Smooth muscle cell (in vitro differentiated cells): ENCODE measurements at regions not wholly inside any gene's neighbourhood (a gene's known extent, or its start where the extent isn't known, plus 50 kb on each side); places are given as distances from the start of the nearest gene placed in this dataset.

Experiments used
- DNase-seq: peaks from one replicate; lab custom pipeline; 2025; ENCODE audit not compliant: unreplicated experiment; lab: John Stamatoyannopoulos, UW
- H2AFZ ChIP-seq: fragments of 200-600 bp; sonication (generic); 2 replicates; pipeline ENCODE4 v1.6.0; 2016; ENCODE audit warnings: antibody characterized with exemption, low read depth, mild to moderate bottlenecking
- H3F3A ChIP-seq: fragments of 200-600 bp; sonication (generic); 2 replicates; pipeline ENCODE4 v1.6.0; 2017; ENCODE audit warnings: antibody characterized with exemption, low read depth
- H3K27ac ChIP-seq: fragments of 200-600 bp; sonication (generic); 2 replicates; pipeline ENCODE4 v1.5.1; 2016; ENCODE audit warnings: low read depth, mild to moderate bottlenecking
- H3K27me3 ChIP-seq: fragments of 200-600 bp; sonication (generic); 2 replicates; pipeline ENCODE4 v1.6.1; 2016; ENCODE audit warnings: low read depth, mild to moderate bottlenecking
- H3K36me3 ChIP-seq: fragments of 200-600 bp; sonication (generic); 2 replicates; pipeline ENCODE4 v1.5.1; 2016; ENCODE audit warnings: low read depth
- H3K4me1 ChIP-seq: fragments of 200-600 bp; sonication (generic); 2 replicates; pipeline ENCODE4 v1.5.1; 2016; ENCODE audit warnings: low read depth
- H3K4me2 ChIP-seq: fragments of 200-600 bp; sonication (generic); 2 replicates; pipeline ENCODE4 v1.6.0; 2016; ENCODE audit warnings: mild to moderate bottlenecking
- H3K4me3 ChIP-seq: fragments of 200-600 bp; sonication (generic); 2 replicates; pipeline ENCODE4 v1.5.1; 2016; ENCODE audit warnings: mild to moderate bottlenecking
- H3K79me2 ChIP-seq: fragments of 200-600 bp; sonication (generic); 2 replicates; pipeline ENCODE4 v1.6.0; 2016; ENCODE audit warnings: low read depth, mild to moderate bottlenecking
- H3K9ac ChIP-seq: fragments of 200-600 bp; sonication (generic); 2 replicates; pipeline ENCODE4 v1.6.0; 2016; ENCODE audit warnings: low read depth
- H3K9me3 ChIP-seq: fragments of 200-600 bp; sonication (generic); replicated peaks from 2 replicates; pipeline ENCODE4 v1.5.1; 2016; ENCODE audit warnings: low read depth
- H4K20me1 ChIP-seq: fragments of 200-600 bp; sonication (generic); 2 replicates; pipeline ENCODE4 v1.6.0; 2016; ENCODE audit warnings: low read depth
- WGBS: methylation state at CpG from one replicate; pipeline ENCODE4 v1.1.7; 2016; ENCODE audit warnings: low lambda C conversion rate; 5-methylcytosine and 5-hydroxymethylcytosine counted together
- TF ChIP-seq, protein P1 (sequence below): fragments of 200-600 bp; sonication (generic); IDR thresholded peaks from 2 replicates; pipeline ENCODE4 v1.5.1; 2017; ENCODE audit warnings: borderline replicate concordance, mild to moderate bottlenecking, antibody characterized with exemption; ENCODE audit not compliant: insufficient read depth, poor library complexity, severe bottlenecking

DNA sequence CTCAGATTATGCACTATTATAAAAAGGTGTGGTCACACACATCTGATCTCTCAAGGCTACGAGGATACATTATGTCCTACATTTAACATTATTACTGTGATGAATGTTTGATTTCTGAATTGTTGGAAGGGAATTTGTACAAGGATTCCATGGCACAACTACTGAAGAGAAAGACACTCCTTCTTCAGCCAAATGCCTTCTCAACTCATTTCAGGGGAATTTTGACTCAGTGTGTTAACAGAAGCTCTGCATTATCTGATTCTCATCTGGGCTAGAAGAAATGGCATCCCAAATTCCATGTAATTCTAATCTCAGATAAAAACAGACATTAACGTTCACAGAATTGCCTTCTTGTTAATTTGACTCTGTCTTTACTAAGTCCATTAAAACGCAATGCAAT is 477.7 kb downstream of the PDGFC start:
- H2AFZ ChIP-seq: peak overlapping the region; percentile 23
- no peaks in the 10 kb centered on the region for H3K79me2 ChIP-seq
- no peaks in the 10 kb centered on the region for H3K4me1 ChIP-seq
- no peak overlapping the region for H3K9ac ChIP-seq
- H4K20me1 ChIP-seq: no peaks in the 10 kb centered on the region
- H3K9me3 ChIP-seq: no peaks in the 10 kb centered on the region
- no peak overlapping the region for H3K4me2 ChIP-seq
- no peak overlapping the region for H3K27ac ChIP-seq
- no peaks in the 10 kb centered on the region for H3F3A ChIP-seq
- TF ChIP-seq, protein P1, sequence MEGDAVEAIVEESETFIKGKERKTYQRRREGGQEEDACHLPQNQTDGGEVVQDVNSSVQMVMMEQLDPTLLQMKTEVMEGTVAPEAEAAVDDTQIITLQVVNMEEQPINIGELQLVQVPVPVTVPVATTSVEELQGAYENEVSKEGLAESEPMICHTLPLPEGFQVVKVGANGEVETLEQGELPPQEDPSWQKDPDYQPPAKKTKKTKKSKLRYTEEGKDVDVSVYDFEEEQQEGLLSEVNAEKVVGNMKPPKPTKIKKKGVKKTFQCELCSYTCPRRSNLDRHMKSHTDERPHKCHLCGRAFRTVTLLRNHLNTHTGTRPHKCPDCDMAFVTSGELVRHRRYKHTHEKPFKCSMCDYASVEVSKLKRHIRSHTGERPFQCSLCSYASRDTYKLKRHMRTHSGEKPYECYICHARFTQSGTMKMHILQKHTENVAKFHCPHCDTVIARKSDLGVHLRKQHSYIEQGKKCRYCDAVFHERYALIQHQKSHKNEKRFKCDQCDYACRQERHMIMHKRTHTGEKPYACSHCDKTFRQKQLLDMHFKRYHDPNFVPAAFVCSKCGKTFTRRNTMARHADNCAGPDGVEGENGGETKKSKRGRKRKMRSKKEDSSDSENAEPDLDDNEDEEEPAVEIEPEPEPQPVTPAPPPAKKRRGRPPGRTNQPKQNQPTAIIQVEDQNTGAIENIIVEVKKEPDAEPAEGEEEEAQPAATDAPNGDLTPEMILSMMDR: no peak
- H3K27me3 ChIP-seq: no peaks in the 10 kb centered on the region
- DNase-seq: no peak
- no peaks in the 10 kb centered on the region for H3K36me3 ChIP-seq
- 58% methylated on average over 3 of the region's 3 CpGs for WGBS
- H3K4me3 ChIP-seq: no peak overlapping the region

DNA sequence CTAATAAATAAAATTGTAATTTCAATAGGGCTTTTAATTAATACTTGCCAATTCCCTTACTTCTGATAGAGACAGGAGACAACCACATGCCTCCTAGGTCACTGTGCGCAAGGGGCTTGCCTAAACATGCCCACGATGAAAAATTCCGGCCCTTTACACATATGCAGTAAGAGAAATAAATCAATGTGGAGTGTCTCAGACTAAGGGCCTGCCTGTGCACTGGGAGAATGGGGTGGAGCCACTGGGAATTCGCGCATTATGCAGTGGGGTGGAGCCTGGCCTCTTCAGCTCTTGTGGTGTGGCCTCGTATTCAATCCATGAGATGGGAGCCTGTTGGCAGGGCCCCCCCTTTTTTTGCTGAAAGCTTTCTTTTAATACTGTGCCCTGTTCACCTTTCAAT is 484.5 kb downstream of the PDGFC start:
- Histone ChIP-seq H4K20me1 (no peaks in the 10 kb centered on the region), H3K9ac (no peak overlapping the region), H3K27ac (no peak overlapping the region), H3F3A (no peaks in the 10 kb centered on the region), H3K9me3 (no peaks in the 10 kb centered on the region), H2AFZ (no peak overlapping the region), H3K4me2 (no peak overlapping the region), H3K4me1 (no peaks in the 10 kb centered on the region), H3K4me3 (no peak overlapping the region), H3K27me3 (no peaks in the 10 kb centered on the region), H3K36me3 (no peaks in the 10 kb centered on the region), H3K79me2 (no peaks in the 10 kb centered on the region)
- no peak for DNase-seq
- TF ChIP-seq, protein P1: no peak
- WGBS: 93% methylated on average over 6 of the region's 6 CpGs

DNA sequence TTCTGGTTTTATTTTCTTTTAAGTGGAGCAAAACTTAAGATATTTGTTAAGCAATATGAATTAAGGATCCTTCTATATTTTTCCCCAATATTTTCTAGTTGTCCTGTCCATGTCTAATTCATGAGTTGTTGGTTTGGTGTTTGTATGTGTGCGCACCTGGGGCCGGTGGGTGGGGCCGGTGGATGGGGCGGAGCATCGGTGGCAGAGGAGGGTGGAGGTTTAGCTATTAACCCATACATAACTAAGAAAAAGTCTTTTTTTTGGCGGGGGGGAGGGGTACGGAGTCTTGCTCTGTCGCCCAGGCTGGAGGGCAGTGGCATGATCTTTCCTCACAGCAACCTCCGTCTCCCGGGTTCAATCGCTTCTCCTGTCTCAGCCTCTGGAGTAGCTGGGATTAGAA is 489.8 kb downstream of the PDGFC start:
- Histone ChIP-seq H2AFZ (peak overlapping the region; percentile 92), H3K4me1 (peaks cover 4% of the 10 kb centered on the region), H3K27me3 (no peaks in the 10 kb centered on the region), H4K20me1 (no peaks in the 10 kb centered on the region), H3K79me2 (no peaks in the 10 kb centered on the region), H3K4me2 (no peak overlapping the region), H3K4me3 (no peak overlapping the region), H3K36me3 (no peaks in the 10 kb centered on the region), H3K9me3 (no peaks in the 10 kb centered on the region), H3K27ac (no peak overlapping the region), H3F3A (peaks cover 13% of the 10 kb centered on the region), H3K9ac (no peak overlapping the region)
- WGBS: 96% methylated on average over 11 of the region's 11 CpGs
- no peak for DNase-seq
- TF ChIP-seq, protein P1: no peak

DNA sequence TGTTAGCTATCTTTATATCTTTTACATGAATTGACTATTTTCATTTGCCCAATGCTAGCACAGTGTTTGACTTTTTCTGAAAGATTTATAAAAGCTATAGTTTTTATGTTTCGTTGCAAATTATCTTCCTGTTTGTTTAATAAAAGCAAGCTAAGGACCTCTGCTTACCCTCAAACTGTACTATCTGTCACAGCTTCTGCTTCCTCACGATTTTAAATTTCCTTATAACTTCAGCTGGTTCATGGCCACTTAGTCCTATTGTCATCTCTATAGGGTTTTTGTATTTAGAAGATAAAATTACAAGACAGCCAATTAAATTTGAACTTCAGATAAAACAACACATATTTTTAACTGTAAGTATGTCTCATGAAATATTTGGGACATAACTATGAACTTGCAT is 494.0 kb downstream of the PDGFC start:
- H3K27me3 ChIP-seq: no peaks in the 10 kb centered on the region
- H3K27ac ChIP-seq: peak overlapping the region; percentile 87
- TF ChIP-seq, protein P1: no peak
- no peaks in the 10 kb centered on the region for H3K36me3 ChIP-seq
- no peak for DNase-seq
- H3K9me3 ChIP-seq: no peaks in the 10 kb centered on the region
- no peak overlapping the region for H3K9ac ChIP-seq
- no peaks in the 10 kb centered on the region for H4K20me1 ChIP-seq
- no peaks in the 10 kb centered on the region for H3K79me2 ChIP-seq
- H3K4me1 ChIP-seq: peaks cover 11% of the 10 kb centered on the region
- peaks cover 16% of the 10 kb centered on the region for H3F3A ChIP-seq
- H2AFZ ChIP-seq: no peak overlapping the region
- 83% methylated on average over 2 of the region's 2 CpGs for WGBS
- no peak overlapping the region for H3K4me3 ChIP-seq
- H3K4me2 ChIP-seq: no peak overlapping the region
